ENCODE measurements at regions not wholly inside any gene's neighbourhood (a gene's known extent, or its start where the extent isn't known, plus 50 kb on each side); places are given as distances from the start of the nearest gene placed in this dataset.

- ATAC-seq (peak; percentile 66), DNase-seq (no peak)
- Histone ChIP-seq H3K4me3 (no peak overlapping the region), H3K9me3 (no peaks in the 10 kb centered on the region), H3K4me1 (ENCODE audit: low read depth) (no peaks in the 10 kb centered on the region), H3K36me3 (ENCODE audit: low read depth) (no peaks in the 10 kb centered on the region)
- no peak for TF ChIP-seq CTCF (IDR thresholded peaks at IDR 0.05)
- intact Hi-C loops (cut with DNase I, micrococcal nuclease), result no loop called here
These were observed 331.5 kb downstream of the ENC1 start for GRCh38 chr5:74309050-74309449.

GRCh38 chr5:74306845-74307244 is 333.7 kb downstream of the ENC1 start:
- H3K4me3 ChIP-seq, result no peak overlapping the region
- no peak for DNase-seq
- no peaks in the 10 kb centered on the region for H3K36me3 ChIP-seq (ENCODE audit: low read depth)
- TF ChIP-seq CTCF (IDR thresholded peaks at IDR 0.05), result no peak
- intact Hi-C loops (cut with DNase I, micrococcal nuclease), result no loop called here
- ATAC-seq, result no peak
- no peaks in the 10 kb centered on the region for H3K4me1 ChIP-seq (ENCODE audit: low read depth)
- no peaks in the 10 kb centered on the region for H3K9me3 ChIP-seq

GRCh38 chr5:74304536-74304935 is 336.0 kb downstream of the ENC1 start:
- H3K9me3 ChIP-seq, result no peaks in the 10 kb centered on the region
- no peaks in the 10 kb centered on the region for H3K4me1 ChIP-seq (ENCODE audit: low read depth)
- no peak for TF ChIP-seq CTCF (IDR thresholded peaks at IDR 0.05)
- no peak for DNase-seq
- no peak overlapping the region for H3K4me3 ChIP-seq
- intact Hi-C loops (cut with DNase I, micrococcal nuclease), result no loop called here
- ATAC-seq, result no peak
- H3K36me3 ChIP-seq (ENCODE audit: low read depth), result no peaks in the 10 kb centered on the region

- no peaks in the 10 kb centered on the region for H3K36me3 ChIP-seq (ENCODE audit: low read depth)
- no peak for ATAC-seq
- H3K9me3 ChIP-seq, result no peaks in the 10 kb centered on the region
- DNase-seq, result no peak
- H3K4me3 ChIP-seq, result no peak overlapping the region
- no peak for TF ChIP-seq CTCF (IDR thresholded peaks at IDR 0.05)
- no peaks in the 10 kb centered on the region for H3K4me1 ChIP-seq (ENCODE audit: low read depth)
- intact Hi-C loops (cut with DNase I, micrococcal nuclease), result no loop called here
These were observed 336.9 kb downstream of the ENC1 start for GRCh38 chr5:74303578-74303977.

- no peaks in the 10 kb centered on the region for H3K9me3 ChIP-seq
- no peaks in the 10 kb centered on the region for H3K36me3 ChIP-seq (ENCODE audit: low read depth)
- no peak for ATAC-seq
- no peaks in the 10 kb centered on the region for H3K4me1 ChIP-seq (ENCODE audit: low read depth)
- H3K4me3 ChIP-seq, result no peak overlapping the region
- no peak for DNase-seq
- TF ChIP-seq CTCF (IDR thresholded peaks at IDR 0.05), result no peak
- intact Hi-C loops (cut with DNase I, micrococcal nuclease), result no loop called here
These were observed 339.0 kb downstream of the ENC1 start for GRCh38 chr5:74301576-74301975.

- Histone ChIP-seq H3K4me3 (no peak overlapping the region), H3K9me3 (no peaks in the 10 kb centered on the region), H3K4me1 (ENCODE audit: low read depth) (no peaks in the 10 kb centered on the region), H3K36me3 (ENCODE audit: low read depth) (no peaks in the 10 kb centered on the region)
- intact Hi-C loops (cut with DNase I, micrococcal nuclease), result no loop called here
- DNase-seq, result no peak
- no peak for TF ChIP-seq CTCF (IDR thresholded peaks at IDR 0.05)
- no peak for ATAC-seq
These were observed 339.6 kb downstream of the ENC1 start for GRCh38 chr5:74300808-74301389.
